Hepatocyte (in vitro differentiated cells): ENCODE measurements at regions not wholly inside any gene's neighbourhood (a gene's known extent, or its start where the extent isn't known, plus 50 kb on each side); places are given as distances from the start of the nearest gene placed in this dataset.

Experiments
- CTCF ChIP-seq: fragments of 200-600 bp; sonication (generic); IDR thresholded peaks from 2 replicates; pipeline ENCODE4 v1.5.1; 2016; ENCODE audit warnings: antibody characterized with exemption, mild to moderate bottlenecking; ENCODE audit not compliant: poor library complexity
- EZH2 ChIP-seq: fragments of 200-600 bp; sonication (generic); IDR thresholded peaks from 2 replicates; pipeline ENCODE4 v1.6.1; 2016; ENCODE audit warnings: antibody characterized with exemption, mild to moderate bottlenecking, borderline replicate concordance

- TF ChIP-seq CTCF (no peak), EZH2 (no peak)
Measured at GRCh38 chr1:218548764-218549163, 203.6 kb downstream of the TGFB2 start.
